Gastrocnemius medialis (tissue), 4 donors: ENCODE measurements at regions not wholly inside any gene's neighbourhood (a gene's known extent, or its start where the extent isn't known, plus 50 kb on each side); places are given as distances from the start of the nearest gene placed in this dataset.

ENCODE experiments used
- ATAC-seq, 2 donors: fragments of 150-250 bp; one replicate each; pipeline ENCODE4 v1.9.1; 2016
- DNase-seq, 2 donors: peaks; one replicate each; pipeline ENCODE4 v3.0.0-alpha.2; 2019
- H3K27ac ChIP-seq, 4 donors: fragments of 200-600 bp; sonication (generic); 1 replicate in 1 of 4; 2 replicates in 3 of 4; pipeline ENCODE4 v1.5.1; 2016 to 2018; ENCODE audit warnings: mild to moderate bottlenecking in 2 of 4, moderate library complexity in 1 of 4
- H3K27me3 ChIP-seq, 3 donors: fragments of 200-600 bp; sonication (generic) in 2 of 3; 1 replicate in 1 of 3; 2 replicates in 2 of 3; pipeline versions ENCODE4 v1.5.1 to v1.6.0; 2016 to 2019; ENCODE audit warnings: mild to moderate bottlenecking in 1 of 3, moderate library complexity in 1 of 3
- H3K36me3 ChIP-seq, 2 donors: fragments of 200-600 bp; sonication (generic) in 1 of 2; one replicate each; pipeline ENCODE4 v1.5.1; 2017 to 2018
- H3K4me1 ChIP-seq, 2 donors: fragments of 200-600 bp; sonication (generic) in 1 of 2; one replicate each; pipeline ENCODE4 v1.5.1; 2016 to 2017; ENCODE audit warnings: mild to moderate bottlenecking in 2 of 2
- H3K4me3 ChIP-seq, 4 donors: fragments of 200-600 bp; sonication (generic) in 3 of 4; 1 replicate in 1 of 4; 2 replicates in 3 of 4; pipeline ENCODE4 v1.5.1; 2016 to 2019; ENCODE audit warnings: mild to moderate bottlenecking in 2 of 4
- H3K9me3 ChIP-seq, 3 donors: fragments of 200-600 bp; sonication (generic) in 2 of 3; 1 replicate in 1 of 3; 2 replicates in 2 of 3; pipeline ENCODE4 v1.5.1; 2016 to 2019
- CTCF ChIP-seq, 5 experiments: fragments of 450-650 bp in 3 of 5; fragments of 200-600 bp in 2 of 5; sonication (generic) in 2 of 5; IDR thresholded peaks in 4 of 5; conservative IDR thresholded peaks in 1 of 5; 1 replicate in 4 of 5; 2 replicates in 1 of 5; pipeline ENCODE4 v1.5.1; 2016 to 2019; ENCODE audit warnings: antibody characterized with exemption in 5 of 5, mild to moderate bottlenecking in 3 of 5, moderate library complexity in 3 of 5
- POLR2A ChIP-seq, 2 donors: fragments of 450-650 bp; IDR thresholded peaks; one replicate each; pipeline ENCODE4 v1.6.1; 2017; ENCODE audit warnings: antibody characterized with exemption in 2 of 2, mild to moderate bottlenecking in 2 of 2, moderate library complexity in 2 of 2
- in situ Hi-C, 4 donors: fragments of 200-750 bp; cut with MboI; loops; one replicate each; pipeline versions ENCODE4 v1.15.0 to v1.8.0; 2017; ENCODE audit warnings: low sequenced_read_pairs in 4 of 4
- intact Hi-C: fragments of 100-400 bp; cut with DNase I; formaldehyde crosslinking; loops from one replicate; pipeline ENCODE4 v1.15.1; 2023; ENCODE audit warnings: low total_unique reads

DNA sequence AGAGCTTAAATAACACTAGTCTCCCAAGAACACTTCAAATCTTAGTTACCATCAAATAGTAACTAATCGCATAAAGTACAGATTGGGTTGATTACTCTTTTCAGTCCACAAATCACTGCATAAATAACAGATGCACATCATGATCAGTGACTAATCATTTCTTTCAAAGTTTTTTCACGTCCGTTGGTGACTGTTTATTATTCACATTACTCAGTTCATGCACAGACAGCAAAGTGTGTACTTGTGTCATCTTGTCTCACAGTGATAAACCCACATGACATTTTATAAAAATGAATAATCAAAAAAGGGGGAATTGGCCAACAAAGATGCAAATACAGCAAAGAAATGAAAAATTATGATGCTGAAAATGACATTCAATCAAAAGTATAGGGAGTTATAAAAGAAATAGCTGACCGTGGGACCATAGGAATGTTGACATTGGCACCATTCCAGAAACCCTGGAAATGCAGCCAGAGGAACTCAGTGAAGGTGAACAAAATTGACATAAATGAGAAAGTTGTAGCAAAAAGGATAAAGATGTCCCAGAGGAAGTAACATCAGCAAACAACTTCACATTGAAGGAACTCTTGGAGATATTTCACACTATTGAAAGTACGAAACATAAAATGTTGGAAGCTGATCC lies 161.5 kb downstream of the SOX3 start:
- H3K9me3 ChIP-seq = no peaks in the 10 kb centered on the region
- TF ChIP-seq CTCF (IDR thresholded peaks at IDR 0.05 in 4 of 5, conservative IDR thresholded peaks at IDR 0.05 in 1 of 5) (no peak), POLR2A (IDR thresholded peaks at IDR 0.05) (no peak)
- in situ Hi-C loops = no loop called here
- DNase-seq (no peak), ATAC-seq (no peak)
- no peak overlapping the region for H3K27ac ChIP-seq
- intact Hi-C loops = no loop called here
- H3K27me3 ChIP-seq = no peaks in the 10 kb centered on the region
- H3K4me3 ChIP-seq = no peak overlapping the region
- no peaks in the 10 kb centered on the region for H3K4me1 ChIP-seq
- H3K36me3 ChIP-seq = no peaks in the 10 kb centered on the region

- Histone ChIP-seq H3K27ac (no peak overlapping the region), H3K27me3 (no peaks in the 10 kb centered on the region), H3K4me1 (no peaks in the 10 kb centered on the region), H3K4me3 (no peak overlapping the region), H3K36me3 (no peaks in the 10 kb centered on the region), H3K9me3 (no peaks in the 10 kb centered on the region)
- TF ChIP-seq CTCF (IDR thresholded peaks at IDR 0.05 in 4 of 5, conservative IDR thresholded peaks at IDR 0.05 in 1 of 5) = no peak
- TF ChIP-seq POLR2A (IDR thresholded peaks at IDR 0.05) = no peak
- in situ Hi-C loops = no loop called here
- no peak for DNase-seq
- no peak for ATAC-seq
- intact Hi-C loops = no loop called here
Observed at GRCh38 chrX:140342410-140342809, 162.5 kb downstream of the SOX3 start.

DNA sequence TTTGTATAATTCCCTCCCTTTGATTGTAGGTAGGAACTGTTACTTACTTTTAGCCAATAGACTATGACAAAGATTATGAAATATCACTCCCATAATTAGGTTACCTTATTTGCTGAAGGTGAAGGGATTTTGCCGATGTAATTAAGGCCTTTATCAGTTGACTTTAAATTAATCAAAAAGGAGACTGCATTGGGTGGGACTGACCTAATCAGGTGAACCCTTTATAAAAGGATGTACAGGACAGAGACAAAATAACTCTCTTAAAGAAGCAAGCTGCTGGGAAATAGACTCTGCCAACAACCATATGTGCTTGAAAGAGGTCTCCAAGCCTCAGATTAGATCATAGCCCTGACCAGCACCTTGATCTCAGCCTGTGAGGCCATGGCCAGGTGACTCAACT lies 167.6 kb downstream of the SOX3 start:
- DNase-seq (no peak), ATAC-seq (no peak)
- Histone ChIP-seq H3K9me3 (no peaks in the 10 kb centered on the region), H3K36me3 (no peaks in the 10 kb centered on the region), H3K4me1 (no peaks in the 10 kb centered on the region), H3K27me3 (no peaks in the 10 kb centered on the region), H3K4me3 (no peak overlapping the region), H3K27ac (no peak overlapping the region)
- intact Hi-C loops = no loop called here
- no peak for TF ChIP-seq CTCF (IDR thresholded peaks at IDR 0.05 in 4 of 5, conservative IDR thresholded peaks at IDR 0.05 in 1 of 5)
- no peak for TF ChIP-seq POLR2A (IDR thresholded peaks at IDR 0.05)
- in situ Hi-C loops = no loop called here

DNA sequence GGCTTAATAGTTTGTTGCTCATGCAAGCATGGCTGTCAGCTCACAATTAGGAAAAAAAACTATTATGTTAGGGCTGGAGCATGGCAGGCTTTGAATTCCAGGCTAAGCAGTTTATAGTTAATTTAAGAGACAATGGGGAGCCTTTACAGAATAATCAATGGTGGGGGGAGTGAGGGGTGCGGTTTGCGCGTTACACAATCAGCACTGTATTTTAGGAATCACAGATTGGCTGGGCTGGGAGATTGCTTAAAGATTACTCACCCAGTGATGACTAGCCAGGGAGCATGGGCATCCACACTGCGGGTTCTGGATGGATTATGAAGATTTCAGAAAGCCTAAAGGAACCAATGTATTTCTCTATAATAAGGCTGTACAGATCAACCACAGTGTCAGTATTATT lies 186.6 kb downstream of the SOX3 start:
- H3K9me3 ChIP-seq = no peaks in the 10 kb centered on the region

More for the DNA sequence above, 186.6 kb downstream of the SOX3 start:
- ATAC-seq = no peak
- H3K4me1 ChIP-seq = no peaks in the 10 kb centered on the region
- H3K27me3 ChIP-seq = no peaks in the 10 kb centered on the region
- no peak overlapping the region for H3K4me3 ChIP-seq
- no peak for DNase-seq
- H3K36me3 ChIP-seq = no peaks in the 10 kb centered on the region
- intact Hi-C loops (no loop called here), in situ Hi-C loops (no loop called here)
- no peak for TF ChIP-seq POLR2A (IDR thresholded peaks at IDR 0.05)
- no peak for TF ChIP-seq CTCF (IDR thresholded peaks at IDR 0.05 in 4 of 5, conservative IDR thresholded peaks at IDR 0.05 in 1 of 5)
- H3K27ac ChIP-seq = no peak overlapping the region
